HG03457 (cell line): ENCODE measurements at regions not wholly inside any gene's neighbourhood (a gene's known extent, or its start where the extent isn't known, plus 50 kb on each side); places are given as distances from the start of the nearest gene placed in this dataset.

Source experiments
- ATAC-seq: cut with Tn5 transposase; IDR thresholded peaks from one replicate; pipeline ENCODE4 v1.9.1; 2021; ENCODE audit warnings: moderate number of reproducible peaks; ENCODE audit not compliant: unreplicated experiment

DNA sequence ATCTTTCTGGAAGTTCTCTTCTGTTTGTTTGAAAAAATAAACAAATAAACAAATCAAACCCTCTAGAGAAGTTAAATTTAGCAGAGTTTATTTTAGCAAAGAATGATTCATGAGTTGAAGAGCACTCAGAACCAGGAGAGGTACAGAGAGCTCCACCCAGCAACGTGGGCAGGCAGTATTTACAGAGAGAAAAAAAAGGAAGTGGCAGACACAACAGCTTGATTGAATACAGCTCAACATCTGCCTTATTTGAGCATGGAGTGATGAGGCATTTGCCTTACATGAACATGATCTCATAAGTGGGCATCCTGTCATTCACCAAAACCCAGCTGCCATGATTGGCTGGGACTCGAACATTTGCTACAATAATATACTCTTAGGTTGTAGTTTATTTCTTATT is 381.6 kb upstream of the ADAMTS16 start:
- no peak for ATAC-seq

DNA sequence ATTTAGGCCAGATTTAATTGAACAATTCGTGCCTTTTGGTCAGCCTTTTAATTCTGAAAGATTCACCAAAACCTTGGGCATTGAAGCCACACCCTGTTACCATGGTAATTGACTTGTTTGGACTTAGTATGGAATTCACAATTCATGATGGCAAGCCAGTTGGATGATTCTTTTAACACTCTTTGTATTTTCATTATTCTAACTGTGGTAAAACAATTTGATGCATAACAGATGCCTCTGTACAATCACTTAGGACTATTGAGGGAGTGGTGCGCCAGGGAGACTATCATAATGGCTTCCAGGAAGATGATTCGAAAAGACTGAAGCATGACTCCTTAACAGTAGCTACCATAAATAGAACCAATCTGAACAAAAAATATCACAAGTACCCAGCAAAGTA is 381.1 kb upstream of the ADAMTS16 start:
- ATAC-seq = no peak

GRCh38 chr5:4762316-4762715 is 377.8 kb upstream of the ADAMTS16 start:
- no peak for ATAC-seq

GRCh38 chr5:4765411-4765810 is 374.7 kb upstream of the ADAMTS16 start:
- no peak for ATAC-seq

GRCh38 chr5:4766101-4766500 is 374.0 kb upstream of the ADAMTS16 start:
- ATAC-seq = no peak

DNA sequence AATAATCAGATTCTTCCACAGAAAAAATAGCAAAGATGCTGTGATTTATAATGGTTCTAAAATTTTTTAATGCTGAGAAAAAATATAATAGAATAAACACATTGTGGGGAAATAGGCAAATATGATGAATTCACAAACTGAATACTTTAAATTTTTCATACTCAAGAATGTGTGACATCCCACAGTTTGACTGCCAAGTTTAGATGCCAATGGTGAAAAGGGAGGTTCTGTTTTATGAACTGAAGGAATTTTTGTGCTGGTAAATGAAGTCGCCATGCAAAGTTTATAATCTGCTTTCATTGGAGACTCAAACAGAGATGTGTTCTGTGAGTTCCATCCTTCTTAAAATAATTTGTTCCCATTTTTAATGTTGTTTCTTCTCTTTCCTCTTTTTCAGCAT is 367.5 kb upstream of the ADAMTS16 start:
- no peak for ATAC-seq

GRCh38 chr5:4773827-4774317 is 366.3 kb upstream of the ADAMTS16 start:
- no peak for ATAC-seq

GRCh38 chr5:4777435-4777834 is 362.7 kb upstream of the ADAMTS16 start:
- no peak for ATAC-seq

GRCh38 chr5:4780633-4781032 is 359.5 kb upstream of the ADAMTS16 start:
- no peak for ATAC-seq

DNA sequence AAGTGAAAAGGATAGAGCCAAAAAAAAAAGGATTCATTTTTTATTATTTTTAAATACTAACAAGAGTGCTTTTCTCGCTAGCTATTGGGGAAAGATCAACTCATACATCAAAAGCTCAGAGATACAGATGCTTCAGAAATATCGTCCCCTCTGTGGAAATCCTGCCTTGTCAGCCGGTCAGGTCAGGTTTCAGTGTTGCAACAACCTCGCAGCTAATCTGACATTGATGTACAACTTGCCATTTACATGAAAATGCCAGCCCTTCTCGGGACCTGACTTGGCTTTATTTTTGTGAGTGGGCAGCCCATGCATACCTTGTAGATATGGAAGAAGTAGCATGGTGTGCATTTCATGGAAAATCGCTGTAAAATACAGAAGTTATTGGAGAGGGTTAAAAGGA is 358.8 kb upstream of the ADAMTS16 start:
- ATAC-seq = no peak

DNA sequence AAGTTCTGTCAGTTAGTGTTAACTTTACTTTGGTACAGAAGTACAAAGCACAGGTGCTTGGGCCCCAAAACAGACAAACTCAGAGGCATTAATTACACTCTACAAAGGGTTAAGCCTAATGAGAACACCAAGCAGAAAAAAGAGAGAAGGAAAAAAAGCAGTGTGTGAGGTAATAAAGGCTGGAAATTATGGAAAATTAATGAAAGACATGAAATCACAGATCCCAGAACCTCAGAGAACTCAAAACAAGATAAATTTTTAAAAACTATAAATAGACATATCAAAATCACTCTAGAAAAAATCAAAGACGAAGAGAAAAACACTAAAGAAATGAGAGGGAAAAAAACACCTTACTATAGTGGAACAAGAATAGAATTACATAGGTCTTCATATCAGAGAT is 354.2 kb upstream of the ADAMTS16 start:
- ATAC-seq = no peak

DNA sequence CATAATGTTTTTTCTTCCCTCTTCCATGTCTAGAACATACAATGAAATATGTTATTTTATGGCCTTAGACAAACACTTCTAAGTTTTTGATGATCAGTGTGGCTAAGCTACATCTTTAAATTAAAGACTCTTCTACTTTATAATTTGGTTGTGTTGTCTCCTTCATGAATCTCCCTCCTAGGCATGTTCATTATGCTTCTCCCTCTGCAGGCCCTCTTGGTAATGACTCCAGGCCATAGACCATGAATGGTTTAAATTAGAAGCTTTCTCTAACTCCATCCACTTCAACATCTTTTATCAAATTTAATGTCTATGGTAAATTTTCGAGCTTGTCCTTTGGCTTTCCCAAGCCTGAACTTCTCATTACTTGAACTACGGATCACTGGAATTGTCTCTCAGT is 342.7 kb upstream of the ADAMTS16 start:
- ATAC-seq = no peak

DNA sequence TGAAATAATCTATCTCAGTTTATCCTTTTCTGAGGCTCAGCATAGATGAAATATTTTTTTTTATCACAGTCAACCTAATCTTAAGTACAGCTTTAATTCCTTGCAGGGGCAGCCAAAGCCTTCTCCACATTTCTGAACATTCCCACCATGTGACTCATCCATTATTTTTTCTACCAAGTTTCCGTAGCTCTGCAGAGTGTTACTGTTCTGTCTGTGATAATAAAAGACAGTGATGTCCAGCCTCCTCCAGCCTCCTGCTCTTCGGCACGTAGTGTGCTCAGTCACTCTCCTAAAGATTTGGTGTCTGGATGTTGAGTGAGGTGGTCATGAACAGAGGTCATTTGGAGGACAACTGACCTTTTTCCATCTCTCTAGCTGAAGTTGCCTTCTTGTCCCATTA is 338.1 kb upstream of the ADAMTS16 start:
- ATAC-seq = no peak

DNA sequence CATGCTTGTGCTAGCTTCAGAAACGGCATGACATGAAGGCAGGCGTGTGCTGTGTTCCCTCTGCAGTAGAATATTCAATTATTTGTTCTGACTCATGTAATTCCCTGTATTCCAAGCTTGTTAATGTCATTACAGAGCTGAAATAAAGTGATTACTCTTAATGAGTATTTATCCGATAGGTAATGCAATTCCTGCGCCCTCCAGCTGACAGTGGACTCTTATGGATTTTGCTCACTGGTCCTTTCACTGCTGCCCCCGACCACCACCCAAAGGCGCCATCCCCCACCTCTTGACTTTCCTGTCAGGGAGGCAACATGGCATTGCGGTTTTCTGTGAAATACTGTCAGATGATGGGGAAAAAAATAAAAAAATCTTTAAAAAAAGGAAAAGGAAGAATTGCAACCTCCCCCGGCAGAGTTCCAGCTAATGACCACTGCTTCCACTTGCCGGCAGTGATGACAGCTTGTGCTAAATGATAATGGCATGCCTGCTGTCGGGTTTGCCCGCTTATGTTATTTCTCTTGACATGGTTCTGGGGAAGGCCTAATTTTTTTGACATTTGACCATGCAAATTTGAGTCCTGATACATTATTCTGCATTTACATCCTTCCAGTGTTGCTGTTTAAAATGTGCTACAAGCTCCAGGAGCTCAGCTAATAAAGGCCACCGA is 335.3 kb upstream of the ADAMTS16 start:
- no peak for ATAC-seq

DNA sequence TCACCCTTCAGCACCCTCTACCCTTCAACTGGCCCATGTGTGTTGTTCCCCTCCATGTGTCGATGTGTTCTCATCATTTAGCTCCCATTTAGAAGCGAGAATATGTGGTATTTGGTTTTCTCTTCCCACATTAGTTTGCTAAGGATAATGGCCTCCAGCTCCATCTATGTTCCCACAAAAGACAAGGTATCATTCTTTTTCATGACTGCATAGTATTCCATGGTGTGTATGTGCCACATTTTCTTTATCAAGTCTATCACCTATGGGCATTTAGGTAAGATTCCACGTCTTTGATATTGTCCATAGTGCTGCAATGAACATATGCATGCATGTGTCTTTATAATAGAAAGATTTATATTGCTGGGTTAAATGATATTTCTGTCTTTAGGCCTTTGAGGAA is 325.1 kb upstream of the ADAMTS16 start:
- no peak for ATAC-seq

DNA sequence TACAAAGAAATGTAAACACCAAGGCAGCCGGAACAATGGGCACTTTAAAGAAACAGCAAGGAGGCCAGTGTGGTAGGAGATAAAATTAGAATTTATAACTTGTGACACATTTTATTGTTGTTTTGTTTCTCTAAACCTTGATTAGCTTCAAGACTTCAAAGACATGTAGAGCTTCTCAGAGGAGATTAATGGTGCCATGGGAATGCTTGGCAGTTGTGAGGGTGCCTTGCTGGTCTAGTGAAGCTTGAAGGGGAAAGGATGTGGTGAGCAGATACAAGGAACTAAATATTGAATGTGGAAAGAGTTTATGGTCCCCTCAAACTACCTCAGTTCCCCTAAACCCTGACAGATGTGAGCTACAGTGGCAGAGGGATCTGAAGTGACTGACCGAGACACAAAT is 322.4 kb upstream of the ADAMTS16 start:
- ATAC-seq = no peak

DNA sequence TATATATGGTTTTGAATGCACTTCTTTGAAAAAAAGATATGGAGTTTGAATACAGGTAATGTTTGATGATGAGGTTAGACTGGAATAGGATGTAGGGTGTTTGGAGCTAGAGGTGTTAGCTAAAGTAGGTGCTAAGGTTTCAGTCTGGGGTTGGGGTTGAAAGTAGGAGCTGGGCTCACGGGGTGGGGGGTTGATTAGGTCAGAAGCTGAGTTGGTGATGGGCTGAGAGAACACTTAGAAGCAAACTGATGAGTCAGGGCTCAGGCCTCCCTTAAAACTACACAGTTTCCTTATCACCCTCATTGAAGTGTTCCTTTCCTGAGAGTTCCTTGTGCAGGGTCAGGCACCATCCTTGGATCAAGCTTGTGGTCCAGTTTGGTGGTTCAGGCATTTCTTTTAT is 308.8 kb upstream of the ADAMTS16 start:
- no peak for ATAC-seq

DNA sequence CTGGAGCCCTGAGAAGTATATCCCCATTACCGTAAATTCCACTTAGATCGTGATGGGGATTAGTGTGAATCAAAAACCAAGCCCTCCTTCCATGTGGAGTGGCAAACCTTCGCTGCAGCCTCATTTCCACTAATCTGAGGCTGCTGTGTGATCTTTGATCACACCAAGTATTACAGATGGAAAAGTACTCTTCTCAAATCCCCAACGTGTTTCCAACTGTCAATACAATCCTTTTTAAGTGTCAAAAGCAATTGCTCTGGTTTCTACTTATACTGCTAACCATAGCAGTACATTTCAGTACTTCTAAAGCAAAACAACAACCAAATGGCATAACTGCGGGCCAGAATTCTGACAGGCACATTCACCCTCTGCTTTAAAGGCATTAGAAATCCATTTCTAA is 307.7 kb upstream of the ADAMTS16 start:
- no peak for ATAC-seq

DNA sequence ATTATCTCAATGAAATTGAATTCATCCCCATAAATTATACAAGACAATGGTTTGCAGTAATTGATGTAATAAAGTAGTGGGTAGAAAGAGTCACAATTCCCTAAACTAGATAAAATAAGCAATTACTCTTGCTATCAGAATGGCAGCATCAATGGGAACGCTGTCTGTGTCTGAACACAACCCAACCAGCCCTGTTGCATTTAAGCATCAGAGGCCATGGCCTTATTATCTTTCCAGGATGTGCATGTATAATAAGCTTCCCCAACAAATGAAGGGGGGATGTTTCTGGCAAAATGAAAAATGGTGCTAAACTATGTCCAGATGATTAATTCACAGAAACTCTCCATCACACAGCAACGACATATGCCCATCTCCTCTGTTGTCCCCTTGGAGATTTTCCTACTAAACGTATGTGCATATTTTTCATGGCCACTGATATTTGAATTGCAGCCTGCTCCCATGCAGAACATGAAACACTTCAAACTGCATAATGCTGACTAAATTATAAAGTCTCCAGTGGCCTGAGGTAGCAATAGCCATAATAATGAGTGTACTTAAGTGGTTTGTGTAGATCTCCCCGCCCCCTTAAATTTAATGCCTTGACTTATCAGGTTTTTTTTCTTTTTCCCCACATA is 306.9 kb upstream of the ADAMTS16 start:
- no peak for ATAC-seq

GRCh38 chr5:4837489-4838058 is 302.6 kb upstream of the ADAMTS16 start:
- no peak for ATAC-seq

DNA sequence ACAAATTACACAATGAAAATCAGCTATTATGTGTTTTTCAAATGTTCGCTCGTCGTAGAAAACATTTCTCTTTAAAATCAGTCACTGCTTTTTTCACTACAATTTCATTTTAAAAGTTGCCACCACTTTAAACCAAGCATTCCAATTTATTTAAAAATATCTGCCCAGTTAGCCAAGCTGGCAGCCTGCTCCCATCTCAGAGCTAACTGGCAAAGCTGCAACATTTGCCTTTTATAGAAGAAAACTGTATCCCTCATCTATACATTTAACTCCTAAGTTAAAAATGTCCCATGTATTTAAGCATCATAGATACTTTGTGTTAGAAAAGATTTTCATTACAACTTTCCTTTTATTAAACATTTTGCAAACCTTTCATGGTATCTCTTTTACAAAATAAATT is 294.9 kb upstream of the ADAMTS16 start:
- ATAC-seq = no peak

DNA sequence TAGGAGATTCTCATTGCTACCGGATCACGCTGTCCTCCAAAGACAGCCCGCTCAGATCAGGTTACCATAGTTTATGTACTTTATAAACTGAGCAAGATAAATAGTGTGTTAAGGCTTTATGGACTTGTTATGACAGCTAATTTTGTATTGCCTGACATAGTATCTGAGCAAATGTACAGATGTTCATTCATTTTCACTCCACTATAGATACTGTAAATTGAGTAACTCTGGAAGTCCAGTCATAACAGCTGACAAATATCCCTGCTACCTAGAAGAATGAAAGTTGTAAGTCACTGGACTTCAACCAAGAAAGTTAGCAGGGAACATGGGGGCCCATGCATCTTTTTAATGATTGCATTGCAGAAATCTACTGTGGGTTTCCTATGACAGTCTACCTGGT is 292.4 kb upstream of the ADAMTS16 start:
- ATAC-seq = no peak

- ATAC-seq = no peak
Observed at GRCh38 chr5:4855036-4855435, 285.1 kb upstream of the ADAMTS16 start.
